ENCODE measurements at regions not wholly inside any gene's neighbourhood (a gene's known extent, or its start where the extent isn't known, plus 50 kb on each side); places are given as distances from the start of the nearest gene placed in this dataset.

GRCh38 chr1:36620142-36620541 is 137.4 kb upstream of the CSF3R start:
- Histone ChIP-seq H3K36me3 (ENCODE audit: control insufficient read depth in 4 of 4, insufficient read depth in 3 of 4, low read depth in 1 of 4, low read length in 3 of 4) (no peaks in the 10 kb centered on the region), H3K4me3 (ENCODE audit: low read depth in 1 of 3, low read length in 3 of 3) (no peak overlapping the region), H3K9me3 (ENCODE audit: control insufficient read depth in 4 of 4, low read length in 3 of 4) (peaks cover 0 to 2% (median 0%) of the 10 kb centered on the region in 4 donors), H3K9ac (ENCODE audit: low read depth in 1 of 2, low read length in 2 of 2) (no peak overlapping the region), H3K27me3 (ENCODE audit: control insufficient read depth in 4 of 4, insufficient read depth in 4 of 4, low read length in 3 of 4) (no peaks in the 10 kb centered on the region), H3K4me1 (ENCODE audit: control insufficient read depth in 4 of 4, insufficient read depth in 4 of 4, low read length in 3 of 4) (peaks cover 0 to 12% (median 6%) of the 10 kb centered on the region in 4 donors), H3K27ac (ENCODE audit: low read depth in 1 of 2, low read length in 2 of 2) (no peak overlapping the region)
- no peak for TF ChIP-seq FOXA2 (IDR thresholded peaks at IDR 0.05)
- TF ChIP-seq YY1 (IDR thresholded peaks at IDR 0.05), result no peak
- TF ChIP-seq, protein P1, sequence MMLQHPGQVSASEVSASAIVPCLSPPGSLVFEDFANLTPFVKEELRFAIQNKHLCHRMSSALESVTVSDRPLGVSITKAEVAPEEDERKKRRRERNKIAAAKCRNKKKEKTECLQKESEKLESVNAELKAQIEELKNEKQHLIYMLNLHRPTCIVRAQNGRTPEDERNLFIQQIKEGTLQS (IDR thresholded peaks at IDR 0.05), result no peak
- no peak for TF ChIP-seq FOXA1 (IDR thresholded peaks at IDR 0.05)
- no peak for TF ChIP-seq HNF4G (IDR thresholded peaks at IDR 0.05)
- no peak for TF ChIP-seq GABPA (IDR thresholded peaks at IDR 0.05 in 1 of 2, conservative IDR thresholded peaks at IDR 0.05 in 1 of 2)
- no peak for TF ChIP-seq EGR1 (IDR thresholded peaks at IDR 0.05; ENCODE audit: low read depth in 2 of 2)
- TF ChIP-seq MAX (IDR thresholded peaks at IDR 0.05), result no peak
- no peak for TF ChIP-seq NR2F2 (IDR thresholded peaks at IDR 0.05)
- TF ChIP-seq HNF4A (conservative IDR thresholded peaks at IDR 0.05), result no peak
- TF ChIP-seq ZBTB33 (IDR thresholded peaks at IDR 0.05), result no peak
- WGBS, result 92% methylated on average over 5 of the region's 5 CpGs
- no peak for DNase-seq (ENCODE audit: low spot score)

GRCh38 chr1:36614991-36615390 is 132.3 kb upstream of the CSF3R start:
- 69% methylated on average over 6 of the region's 6 CpGs for WGBS
- peaks cover 0 to 3% (median 0%) of the 10 kb centered on the region in 4 donors for H3K27me3 ChIP-seq (ENCODE audit: control insufficient read depth in 4 of 4, insufficient read depth in 4 of 4, low read length in 3 of 4)
- TF ChIP-seq RAD21 (IDR thresholded peaks at IDR 0.05) (no peak), GABPA (IDR thresholded peaks at IDR 0.05 in 1 of 2, conservative IDR thresholded peaks at IDR 0.05 in 1 of 2) (no peak), EGR1 (IDR thresholded peaks at IDR 0.05; ENCODE audit: low read depth in 2 of 2) (no peak), ZBTB33 (IDR thresholded peaks at IDR 0.05) (no peak), RXRA (IDR thresholded peaks at IDR 0.05) (no peak), SP1 (IDR thresholded peaks at IDR 0.05) (no peak), JUND (IDR thresholded peaks at IDR 0.05) (no peak), FOXA1 (IDR thresholded peaks at IDR 0.05) (no peak), HNF4G (IDR thresholded peaks at IDR 0.05) (no peak), NR2F2 (IDR thresholded peaks at IDR 0.05) (no peak), MAX (IDR thresholded peaks at IDR 0.05) (no peak), FOXA2 (IDR thresholded peaks at IDR 0.05) (no peak), HNF4A (conservative IDR thresholded peaks at IDR 0.05) (no peak), TAF1 (conservative IDR thresholded peaks at IDR 0.05) (no peak), YY1 (IDR thresholded peaks at IDR 0.05) (no peak)
- TF ChIP-seq, protein P2, sequence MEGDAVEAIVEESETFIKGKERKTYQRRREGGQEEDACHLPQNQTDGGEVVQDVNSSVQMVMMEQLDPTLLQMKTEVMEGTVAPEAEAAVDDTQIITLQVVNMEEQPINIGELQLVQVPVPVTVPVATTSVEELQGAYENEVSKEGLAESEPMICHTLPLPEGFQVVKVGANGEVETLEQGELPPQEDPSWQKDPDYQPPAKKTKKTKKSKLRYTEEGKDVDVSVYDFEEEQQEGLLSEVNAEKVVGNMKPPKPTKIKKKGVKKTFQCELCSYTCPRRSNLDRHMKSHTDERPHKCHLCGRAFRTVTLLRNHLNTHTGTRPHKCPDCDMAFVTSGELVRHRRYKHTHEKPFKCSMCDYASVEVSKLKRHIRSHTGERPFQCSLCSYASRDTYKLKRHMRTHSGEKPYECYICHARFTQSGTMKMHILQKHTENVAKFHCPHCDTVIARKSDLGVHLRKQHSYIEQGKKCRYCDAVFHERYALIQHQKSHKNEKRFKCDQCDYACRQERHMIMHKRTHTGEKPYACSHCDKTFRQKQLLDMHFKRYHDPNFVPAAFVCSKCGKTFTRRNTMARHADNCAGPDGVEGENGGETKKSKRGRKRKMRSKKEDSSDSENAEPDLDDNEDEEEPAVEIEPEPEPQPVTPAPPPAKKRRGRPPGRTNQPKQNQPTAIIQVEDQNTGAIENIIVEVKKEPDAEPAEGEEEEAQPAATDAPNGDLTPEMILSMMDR (IDR thresholded peaks at IDR 0.05; ENCODE audit: low read depth, low read length, missing input control), result no peak
- TF ChIP-seq, protein P3, sequence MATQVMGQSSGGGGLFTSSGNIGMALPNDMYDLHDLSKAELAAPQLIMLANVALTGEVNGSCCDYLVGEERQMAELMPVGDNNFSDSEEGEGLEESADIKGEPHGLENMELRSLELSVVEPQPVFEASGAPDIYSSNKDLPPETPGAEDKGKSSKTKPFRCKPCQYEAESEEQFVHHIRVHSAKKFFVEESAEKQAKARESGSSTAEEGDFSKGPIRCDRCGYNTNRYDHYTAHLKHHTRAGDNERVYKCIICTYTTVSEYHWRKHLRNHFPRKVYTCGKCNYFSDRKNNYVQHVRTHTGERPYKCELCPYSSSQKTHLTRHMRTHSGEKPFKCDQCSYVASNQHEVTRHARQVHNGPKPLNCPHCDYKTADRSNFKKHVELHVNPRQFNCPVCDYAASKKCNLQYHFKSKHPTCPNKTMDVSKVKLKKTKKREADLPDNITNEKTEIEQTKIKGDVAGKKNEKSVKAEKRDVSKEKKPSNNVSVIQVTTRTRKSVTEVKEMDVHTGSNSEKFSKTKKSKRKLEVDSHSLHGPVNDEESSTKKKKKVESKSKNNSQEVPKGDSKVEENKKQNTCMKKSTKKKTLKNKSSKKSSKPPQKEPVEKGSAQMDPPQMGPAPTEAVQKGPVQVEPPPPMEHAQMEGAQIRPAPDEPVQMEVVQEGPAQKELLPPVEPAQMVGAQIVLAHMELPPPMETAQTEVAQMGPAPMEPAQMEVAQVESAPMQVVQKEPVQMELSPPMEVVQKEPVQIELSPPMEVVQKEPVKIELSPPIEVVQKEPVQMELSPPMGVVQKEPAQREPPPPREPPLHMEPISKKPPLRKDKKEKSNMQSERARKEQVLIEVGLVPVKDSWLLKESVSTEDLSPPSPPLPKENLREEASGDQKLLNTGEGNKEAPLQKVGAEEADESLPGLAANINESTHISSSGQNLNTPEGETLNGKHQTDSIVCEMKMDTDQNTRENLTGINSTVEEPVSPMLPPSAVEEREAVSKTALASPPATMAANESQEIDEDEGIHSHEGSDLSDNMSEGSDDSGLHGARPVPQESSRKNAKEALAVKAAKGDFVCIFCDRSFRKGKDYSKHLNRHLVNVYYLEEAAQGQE (IDR thresholded peaks at IDR 0.05), result no peak
- TF ChIP-seq, protein P1 (IDR thresholded peaks at IDR 0.05), result no peak
- H3K4me1 ChIP-seq (ENCODE audit: control insufficient read depth in 4 of 4, insufficient read depth in 4 of 4, low read length in 3 of 4), result no peaks in the 10 kb centered on the region
- no peak for DNase-seq (ENCODE audit: low spot score)
- H3K27ac ChIP-seq (ENCODE audit: low read depth in 1 of 2, low read length in 2 of 2), result no peak overlapping the region
- no peaks in the 10 kb centered on the region for H3K36me3 ChIP-seq (ENCODE audit: control insufficient read depth in 4 of 4, insufficient read depth in 3 of 4, low read depth in 1 of 4, low read length in 3 of 4)
- no peaks in the 10 kb centered on the region for H3K9me3 ChIP-seq (ENCODE audit: control insufficient read depth in 4 of 4, low read length in 3 of 4)
- H3K9ac ChIP-seq (ENCODE audit: low read depth in 1 of 2, low read length in 2 of 2), result no peak overlapping the region
- H3K4me3 ChIP-seq (ENCODE audit: low read depth in 1 of 3, low read length in 3 of 3), result no peak overlapping the region

Measured in liver (tissue), 8 donors.